Neuron (in vitro differentiated cells): ENCODE measurements at regions not wholly inside any gene's neighbourhood (a gene's known extent, or its start where the extent isn't known, plus 50 kb on each side); places are given as distances from the start of the nearest gene placed in this dataset.

Source experiments
- H2AFZ ChIP-seq: one replicate; pipeline ENCODE4 v1.6.1; 2013; ENCODE audit warnings: low read depth, mild to moderate bottlenecking, inconsistent platforms, low read length, moderate library complexity
- H3K27me3 ChIP-seq: one replicate; pipeline ENCODE4 v1.6.1; 2013; ENCODE audit warnings: low read length; ENCODE audit not compliant: insufficient read depth
- H3K36me3 ChIP-seq: one replicate; pipeline ENCODE4 v1.6.1; 2013; ENCODE audit warnings: low read length; ENCODE audit not compliant: insufficient read depth
- H3K4me1 ChIP-seq: one replicate; pipeline ENCODE4 v1.6.1; 2013; ENCODE audit warnings: low read length; ENCODE audit not compliant: insufficient read depth
- H3K4me3 ChIP-seq: 2 replicates; pipeline ENCODE4 v1.5.1; 2013; ENCODE audit warnings: mild to moderate bottlenecking, low read length, moderate library complexity
- H3K9me3 ChIP-seq: one replicate; pipeline ENCODE4 v1.6.1; 2013; ENCODE audit warnings: low read length

- Histone ChIP-seq H2AFZ (no peak overlapping the region), H3K36me3 (no peaks in the 10 kb centered on the region)
These were observed 469.1 kb downstream of the GJA1 start for GRCh38 chr6:121904559-121904958.

GRCh38 chr6:121912905-121913304, 477.5 kb downstream of the GJA1 start:
- Histone ChIP-seq H3K27me3 (no peaks in the 10 kb centered on the region), H2AFZ (no peak overlapping the region), H3K36me3 (no peaks in the 10 kb centered on the region), H3K4me1 (no peaks in the 10 kb centered on the region), H3K4me3 (no peak overlapping the region), H3K9me3 (no peaks in the 10 kb centered on the region)

More at GRCh38 chr6:121904559-121904958, 469.1 kb downstream of the GJA1 start:
- no peaks in the 10 kb centered on the region for H3K4me1 ChIP-seq
- no peaks in the 10 kb centered on the region for H3K9me3 ChIP-seq
- H3K27me3 ChIP-seq: no peaks in the 10 kb centered on the region
- no peak overlapping the region for H3K4me3 ChIP-seq

GRCh38 chr6:121917263-121917829, 481.9 kb downstream of the GJA1 start:
- Histone ChIP-seq H2AFZ (no peak overlapping the region), H3K9me3 (no peaks in the 10 kb centered on the region), H3K27me3 (no peaks in the 10 kb centered on the region), H3K4me1 (no peaks in the 10 kb centered on the region), H3K36me3 (no peaks in the 10 kb centered on the region), H3K4me3 (no peak overlapping the region)

- no peaks in the 10 kb centered on the region for H3K9me3 ChIP-seq
- H3K27me3 ChIP-seq: no peaks in the 10 kb centered on the region
- no peak overlapping the region for H3K4me3 ChIP-seq
- no peak overlapping the region for H2AFZ ChIP-seq
- H3K36me3 ChIP-seq: no peaks in the 10 kb centered on the region
- no peaks in the 10 kb centered on the region for H3K4me1 ChIP-seq
These were observed 481.5 kb upstream of the HSF2 start for GRCh38 chr6:121917834-121918559.

- no peaks in the 10 kb centered on the region for H3K4me1 ChIP-seq
These were observed 478.8 kb upstream of the HSF2 start for GRCh38 chr6:121920616-121921015.

GRCh38 chr6:121925024-121925423, 474.4 kb upstream of the HSF2 start:
- no peaks in the 10 kb centered on the region for H3K4me1 ChIP-seq
- no peaks in the 10 kb centered on the region for H3K36me3 ChIP-seq
- H3K27me3 ChIP-seq: no peaks in the 10 kb centered on the region
- no peaks in the 10 kb centered on the region for H3K9me3 ChIP-seq
- no peak overlapping the region for H2AFZ ChIP-seq
- H3K4me3 ChIP-seq: no peak overlapping the region

More at GRCh38 chr6:121920616-121921015, 478.8 kb upstream of the HSF2 start:
- H3K4me3 ChIP-seq: no peak overlapping the region
- H2AFZ ChIP-seq: no peak overlapping the region
- no peaks in the 10 kb centered on the region for H3K27me3 ChIP-seq
- no peaks in the 10 kb centered on the region for H3K9me3 ChIP-seq
- H3K36me3 ChIP-seq: no peaks in the 10 kb centered on the region

GRCh38 chr6:121925534-121926255, 473.8 kb upstream of the HSF2 start:
- H3K9me3 ChIP-seq: no peaks in the 10 kb centered on the region
- no peaks in the 10 kb centered on the region for H3K36me3 ChIP-seq
- no peaks in the 10 kb centered on the region for H3K4me1 ChIP-seq
- H3K27me3 ChIP-seq: no peaks in the 10 kb centered on the region
- no peak overlapping the region for H3K4me3 ChIP-seq
- H2AFZ ChIP-seq: no peak overlapping the region

- H3K36me3 ChIP-seq: no peaks in the 10 kb centered on the region
- no peaks in the 10 kb centered on the region for H3K9me3 ChIP-seq
- peaks cover 10% of the 10 kb centered on the region for H3K4me1 ChIP-seq
- no peaks in the 10 kb centered on the region for H3K27me3 ChIP-seq
- H3K4me3 ChIP-seq: no peak overlapping the region
- H2AFZ ChIP-seq: no peak overlapping the region
These were observed 470.2 kb upstream of the HSF2 start for GRCh38 chr6:121929301-121929700.

- H3K36me3 ChIP-seq: no peaks in the 10 kb centered on the region
- no peak overlapping the region for H3K4me3 ChIP-seq
These were observed 467.1 kb upstream of the HSF2 start for GRCh38 chr6:121932076-121932991.

GRCh38 chr6:121934451-121934850, 465.0 kb upstream of the HSF2 start:
- no peaks in the 10 kb centered on the region for H3K27me3 ChIP-seq
- no peaks in the 10 kb centered on the region for H3K36me3 ChIP-seq
- H3K4me1 ChIP-seq: peaks cover 10% of the 10 kb centered on the region
- no peak overlapping the region for H2AFZ ChIP-seq
- H3K4me3 ChIP-seq: no peak overlapping the region
- H3K9me3 ChIP-seq: no peaks in the 10 kb centered on the region

More at GRCh38 chr6:121932076-121932991, 467.1 kb upstream of the HSF2 start:
- Histone ChIP-seq H3K4me1 (peaks cover 10% of the 10 kb centered on the region), H3K9me3 (no peaks in the 10 kb centered on the region), H3K27me3 (no peaks in the 10 kb centered on the region), H2AFZ (no peak overlapping the region)

- no peaks in the 10 kb centered on the region for H3K36me3 ChIP-seq
- no peaks in the 10 kb centered on the region for H3K9me3 ChIP-seq
- H2AFZ ChIP-seq: no peak overlapping the region
- no peaks in the 10 kb centered on the region for H3K4me1 ChIP-seq
- no peaks in the 10 kb centered on the region for H3K27me3 ChIP-seq
- no peak overlapping the region for H3K4me3 ChIP-seq
These were observed 458.7 kb upstream of the HSF2 start for GRCh38 chr6:121940728-121941127.

GRCh38 chr6:121944354-121944753, 455.1 kb upstream of the HSF2 start:
- H3K4me3 ChIP-seq: no peak overlapping the region
- H2AFZ ChIP-seq: no peak overlapping the region
- no peaks in the 10 kb centered on the region for H3K9me3 ChIP-seq
- no peaks in the 10 kb centered on the region for H3K27me3 ChIP-seq
- H3K4me1 ChIP-seq: no peaks in the 10 kb centered on the region
- no peaks in the 10 kb centered on the region for H3K36me3 ChIP-seq
